WTC11 (cell line): ENCODE measurements at regions not wholly inside any gene's neighbourhood (a gene's known extent, or its start where the extent isn't known, plus 50 kb on each side); places are given as distances from the start of the nearest gene placed in this dataset.

Experiments
- ATAC-seq: fragments of 200-7000 bp; cut with Tn5 transposase; 2 replicates; pipeline ENCODE4 v1.10.0; 2021; ENCODE audit warnings: mild to moderate bottlenecking, moderate library complexity
- CTCF ChIA-PET: fragments of 300-600 bp; sonication (Branson Sonifier 250); formaldehyde crosslinking; loops from one replicate; lab custom pipeline; 2021; ENCODE audit warnings: antibody characterized with exemption; lab: Charles Lee
- POLR2A ChIA-PET: fragments of 350-600 bp; sonication (Branson Sonifier 250); formaldehyde crosslinking; loops from one replicate; lab custom pipeline; 2021; ENCODE audit warnings: antibody characterized with exemption; lab: Charles Lee
- DNase-seq: peaks from one replicate; pipeline ENCODE4 v3.0.0; 2021; ENCODE audit warnings: low spot score
- H3K27ac Mint-ChIP-seq: 2 replicates; pipeline ENCODE4 v1.8.0; 2021; ENCODE audit warnings: mixed read lengths
- H3K27me3 Mint-ChIP-seq: 2 replicates; pipeline ENCODE4 v1.8.0; 2021; ENCODE audit warnings: low read depth, mild to moderate bottlenecking, moderate library complexity, mixed read lengths
- H3K36me3 Mint-ChIP-seq: 2 replicates; pipeline ENCODE4 v1.8.0; 2021; ENCODE audit warnings: mixed read lengths
- H3K4me1 Mint-ChIP-seq: 2 replicates; pipeline ENCODE4 v1.8.0; 2022; ENCODE audit warnings: mixed read lengths
- H3K4me3 Mint-ChIP-seq: 2 replicates; pipeline ENCODE4 v1.8.0; 2021; ENCODE audit warnings: mild to moderate bottlenecking, moderate library complexity, mixed read lengths
- H3K9me3 Mint-ChIP-seq: 2 replicates; pipeline ENCODE4 v1.8.0; 2021; ENCODE audit warnings: mixed read lengths
- CBFB ChIP-seq: sonication (generic); formaldehyde crosslinking; IDR thresholded peaks from 2 replicates; pipeline ENCODE4 v1.8.1; 2022; ENCODE audit warnings: mild to moderate bottlenecking, low read depth, missing genetic modification reagents
- CREB1 ChIP-seq: sonication (generic); formaldehyde crosslinking; IDR thresholded peaks from 2 replicates; pipeline ENCODE4 v1.8.0; 2023; ENCODE audit warnings: mild to moderate bottlenecking, missing genetic modification reagents
- ESRRA ChIP-seq: sonication (generic); formaldehyde crosslinking; IDR thresholded peaks from 2 replicates; pipeline ENCODE4 v1.8.1; 2022; ENCODE audit warnings: mild to moderate bottlenecking, missing genetic modification reagents, borderline replicate concordance
- MLX ChIP-seq: sonication (generic); formaldehyde crosslinking; IDR thresholded peaks from 2 replicates; pipeline ENCODE4 v1.8.1; 2023; ENCODE audit warnings: mild to moderate bottlenecking, missing genetic modification reagents, moderate library complexity
- MXD4 ChIP-seq: fragments of 250-450 bp; sonication (Bioruptor Pico); IDR thresholded peaks from 2 replicates; pipeline ENCODE4 v1.8.0; 2021; ENCODE audit warnings: mild to moderate bottlenecking, moderate library complexity, borderline replicate concordance
- PRDM15 ChIP-seq: sonication (generic); formaldehyde crosslinking; IDR thresholded peaks from 2 replicates; pipeline ENCODE4 v1.8.0; 2022; ENCODE audit warnings: missing genetic modification reagents
- PREB ChIP-seq: sonication (generic); formaldehyde crosslinking; IDR thresholded peaks from 2 replicates; pipeline ENCODE4 v1.8.1; 2022; ENCODE audit warnings: mild to moderate bottlenecking, missing genetic modification reagents, moderate library complexity, borderline replicate concordance
- ZBTB21 ChIP-seq: sonication (generic); formaldehyde crosslinking; IDR thresholded peaks from 2 replicates; pipeline ENCODE4 v1.8.1; 2023; ENCODE audit warnings: mild to moderate bottlenecking, missing genetic modification reagents, borderline replicate concordance
- ZSCAN18 ChIP-seq: fragments of 250-450 bp; sonication (Bioruptor Pico); IDR thresholded peaks from 2 replicates; pipeline ENCODE4 v2.1.2; 2022; ENCODE audit warnings: mild to moderate bottlenecking, moderate library complexity
- TF ChIP-seq, protein P1 (sequence below): sonication (generic); formaldehyde crosslinking; IDR thresholded peaks from 2 replicates; pipeline ENCODE4 v1.8.0; 2023; ENCODE audit warnings: missing genetic modification reagents
- TF ChIP-seq, protein P2 (sequence below): fragments of 250-450 bp; sonication (Bioruptor Pico); IDR thresholded peaks from 2 replicates; pipeline ENCODE4 v1.8.0; 2021; ENCODE audit warnings: mild to moderate bottlenecking

- TF ChIP-seq PRDM15 = no peak
- TF ChIP-seq, all 79 proteins: peak for 0
Observed at GRCh38 chr9:7932767-7933166, 133.2 kb upstream of the DMAC1 start (continued).

GRCh38 chr9:7930613-7931012 is 131.0 kb upstream of the DMAC1 start:
- no peak for ATAC-seq
- ChIA-PET POLR2A (no interaction called here), CTCF (no interaction called here)
- Mint-ChIP-seq H3K4me1 (no peaks in the 10 kb centered on the region), H3K36me3 (no peaks in the 10 kb centered on the region), H3K27ac (no peak overlapping the region), H3K9me3 (0 out of 2 replicates have a peak, but pooled peaks cover 2% of the 10 kb centered on the region), H3K4me3 (no peak overlapping the region), H3K27me3 (no peaks in the 10 kb centered on the region)
- no peak for DNase-seq
- TF ChIP-seq, protein P1, sequence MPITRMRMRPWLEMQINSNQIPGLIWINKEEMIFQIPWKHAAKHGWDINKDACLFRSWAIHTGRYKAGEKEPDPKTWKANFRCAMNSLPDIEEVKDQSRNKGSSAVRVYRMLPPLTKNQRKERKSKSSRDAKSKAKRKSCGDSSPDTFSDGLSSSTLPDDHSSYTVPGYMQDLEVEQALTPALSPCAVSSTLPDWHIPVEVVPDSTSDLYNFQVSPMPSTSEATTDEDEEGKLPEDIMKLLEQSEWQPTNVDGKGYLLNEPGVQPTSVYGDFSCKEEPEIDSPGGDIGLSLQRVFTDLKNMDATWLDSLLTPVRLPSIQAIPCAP (CRISPR knock-in tag) = no peak
- TF ChIP-seq MXD4 (CRISPR knock-in tag) (no peak), ZSCAN18 (CRISPR knock-in tag) (no peak), PREB (CRISPR knock-in tag) (no peak), CBFB (CRISPR knock-in tag) (no peak)

DNA sequence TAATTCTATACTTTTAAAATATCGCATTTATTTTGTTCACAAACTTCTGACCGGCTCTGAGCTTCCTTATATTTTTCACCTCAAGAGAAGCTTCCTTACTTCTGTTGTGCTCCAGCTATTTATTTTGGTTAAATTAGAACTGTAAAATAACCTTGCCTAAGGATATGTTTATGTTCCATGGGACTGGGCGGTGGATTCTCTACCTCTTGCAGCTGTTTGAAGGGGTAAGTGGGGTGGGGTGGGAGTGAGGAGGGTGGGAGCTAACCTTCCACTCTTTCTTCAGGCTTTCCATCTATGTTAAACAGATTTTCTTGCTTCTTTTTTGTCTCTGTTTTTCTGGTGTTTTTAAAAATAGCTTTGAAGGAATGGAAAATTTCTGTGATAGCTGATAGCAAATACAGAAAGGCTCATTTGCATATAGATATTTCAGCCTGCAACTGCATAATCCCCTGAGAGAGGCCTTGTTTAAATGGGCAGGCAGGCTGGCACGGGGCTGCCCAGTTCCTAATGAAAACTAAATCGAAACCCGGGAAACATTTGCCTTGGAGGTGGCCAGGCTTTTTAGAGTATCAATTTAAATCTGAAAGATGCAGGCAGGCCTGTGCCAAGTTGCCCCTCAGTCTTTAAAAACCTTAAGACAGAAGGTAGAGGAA is 122.1 kb upstream of the DMAC1 start:
- Mint-ChIP-seq H3K4me3 (no peak overlapping the region), H3K9me3 (no peaks in the 10 kb centered on the region), H3K36me3 (no peaks in the 10 kb centered on the region), H3K4me1 (peaks cover 7% of the 10 kb centered on the region), H3K27me3 (no peaks in the 10 kb centered on the region), H3K27ac (no peak overlapping the region)
- CTCF ChIA-PET = no interaction called here
- ATAC-seq (no peak), DNase-seq (no peak)
- TF ChIP-seq PREB (CRISPR knock-in tag) (no peak), CREB1 (no peak), MLX (CRISPR knock-in tag) (no peak), ZSCAN18 (CRISPR knock-in tag) (no peak), ZBTB21 (CRISPR knock-in tag) (no peak), ESRRA (CRISPR knock-in tag) (no peak)
- TF ChIP-seq, protein P2, sequence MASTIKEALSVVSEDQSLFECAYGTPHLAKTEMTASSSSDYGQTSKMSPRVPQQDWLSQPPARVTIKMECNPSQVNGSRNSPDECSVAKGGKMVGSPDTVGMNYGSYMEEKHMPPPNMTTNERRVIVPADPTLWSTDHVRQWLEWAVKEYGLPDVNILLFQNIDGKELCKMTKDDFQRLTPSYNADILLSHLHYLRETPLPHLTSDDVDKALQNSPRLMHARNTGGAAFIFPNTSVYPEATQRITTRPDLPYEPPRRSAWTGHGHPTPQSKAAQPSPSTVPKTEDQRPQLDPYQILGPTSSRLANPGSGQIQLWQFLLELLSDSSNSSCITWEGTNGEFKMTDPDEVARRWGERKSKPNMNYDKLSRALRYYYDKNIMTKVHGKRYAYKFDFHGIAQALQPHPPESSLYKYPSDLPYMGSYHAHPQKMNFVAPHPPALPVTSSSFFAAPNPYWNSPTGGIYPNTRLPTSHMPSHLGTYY (CRISPR knock-in tag) = no peak
- POLR2A ChIA-PET = no interaction called here
